ENCODE measurements at regions not wholly inside any gene's neighbourhood (a gene's known extent, or its start where the extent isn't known, plus 50 kb on each side); places are given as distances from the start of the nearest gene placed in this dataset.

GRCh38 chr2:147568109-147568508, 276.7 kb upstream of the ACVR2A start:
- no peaks in the 10 kb centered on the region for H3K4me1 ChIP-seq (ENCODE audit: control extremely low read depth in 1 of 4, control insufficient read depth in 4 of 4, insufficient read depth in 4 of 4, low read length in 3 of 4)
- ChIA-PET CTCF (no interaction called here), POLR2A (no interaction called here)
- peaks cover 0 to 8% (median 0%) of the 10 kb centered on the region in 5 experiments for H3K9me3 ChIP-seq (ENCODE audit: control extremely low read depth in 1 of 5, control insufficient read depth in 4 of 5, insufficient read depth in 2 of 5, low read depth in 1 of 5, low read length in 4 of 5)
- DNase-seq: no peak
- no peaks in the 10 kb centered on the region for H3K27me3 ChIP-seq (replicated peaks in 2 of 5; ENCODE audit: control insufficient read depth in 4 of 5, insufficient read depth in 5 of 5, low read length in 4 of 5)
- WGBS (ENCODE audit: insufficient coverage): 96% methylated on average over 3 of the region's 3 CpGs
- no peaks in the 10 kb centered on the region for H3K36me3 ChIP-seq (ENCODE audit: control insufficient read depth in 4 of 4, insufficient read depth in 4 of 4, low read length in 3 of 4)
- H3K27ac ChIP-seq (ENCODE audit: insufficient read depth in 1 of 2, low read depth in 1 of 2, low read length in 2 of 2, poor library complexity in 1 of 2, severe bottlenecking in 2 of 2): no peak overlapping the region
- H3K4me3 ChIP-seq (ENCODE audit: control insufficient read depth in 1 of 7, extremely low read depth in 1 of 7, insufficient read depth in 4 of 7, low read depth in 2 of 7, low read length in 6 of 7): no peak overlapping the region

- Histone ChIP-seq H3K4me1 (ENCODE audit: control extremely low read depth in 1 of 4, control insufficient read depth in 4 of 4, insufficient read depth in 4 of 4, low read length in 3 of 4) (no peaks in the 10 kb centered on the region), H3K27ac (ENCODE audit: insufficient read depth in 1 of 2, low read depth in 1 of 2, low read length in 2 of 2, poor library complexity in 1 of 2, severe bottlenecking in 2 of 2) (no peak overlapping the region), H3K4me3 (ENCODE audit: control insufficient read depth in 1 of 7, extremely low read depth in 1 of 7, insufficient read depth in 4 of 7, low read depth in 2 of 7, low read length in 6 of 7) (no peak overlapping the region), H3K27me3 (replicated peaks in 2 of 5; ENCODE audit: control insufficient read depth in 4 of 5, insufficient read depth in 5 of 5, low read length in 4 of 5) (no peaks in the 10 kb centered on the region), H3K9me3 (ENCODE audit: control extremely low read depth in 1 of 5, control insufficient read depth in 4 of 5, insufficient read depth in 2 of 5, low read depth in 1 of 5, low read length in 4 of 5) (peaks cover 0 to 8% (median 0%) of the 10 kb centered on the region in 5 experiments), H3K36me3 (ENCODE audit: control insufficient read depth in 4 of 4, insufficient read depth in 4 of 4, low read length in 3 of 4) (no peaks in the 10 kb centered on the region)
- POLR2A ChIA-PET: interaction anchor here (0.6 kb wide), 1 partner anchor 35 kb away, joined by 3 read pairs; no protein-coding TSS in a partner anchor
- CTCF ChIA-PET: no interaction called here
- WGBS (ENCODE audit: insufficient coverage): 100% methylated on average over 1 of the region's 2 CpGs
- no peak for DNase-seq
Measured at GRCh38 chr2:147567136-147567535, 277.7 kb upstream of the ACVR2A start.

- CTCF ChIA-PET: no interaction called here
Measured at GRCh38 chr2:147560810-147561535, 283.9 kb upstream of the ACVR2A start.

GRCh38 chr2:147559070-147559725, 285.6 kb upstream of the ACVR2A start:
- H3K36me3 ChIP-seq (ENCODE audit: control insufficient read depth in 4 of 4, insufficient read depth in 4 of 4, low read length in 3 of 4): no peaks in the 10 kb centered on the region
- H3K27me3 ChIP-seq (replicated peaks in 2 of 5; ENCODE audit: control insufficient read depth in 4 of 5, insufficient read depth in 5 of 5, low read length in 4 of 5): no peaks in the 10 kb centered on the region
- H3K27ac ChIP-seq (ENCODE audit: insufficient read depth in 1 of 2, low read depth in 1 of 2, low read length in 2 of 2, poor library complexity in 1 of 2, severe bottlenecking in 2 of 2): no peak overlapping the region
- POLR2A ChIA-PET: no interaction called here
- 70% methylated on average over 4 of the region's 4 CpGs for WGBS (ENCODE audit: insufficient coverage)
- CTCF ChIA-PET: no interaction called here
- H3K4me1 ChIP-seq (ENCODE audit: control extremely low read depth in 1 of 4, control insufficient read depth in 4 of 4, insufficient read depth in 4 of 4, low read length in 3 of 4): peaks cover 0 to 7% (median 0%) of the 10 kb centered on the region in 4 experiments
- DNase-seq: no peak
- no peak overlapping the region for H3K4me3 ChIP-seq (ENCODE audit: control insufficient read depth in 1 of 7, extremely low read depth in 1 of 7, insufficient read depth in 4 of 7, low read depth in 2 of 7, low read length in 6 of 7)
- no peaks in the 10 kb centered on the region for H3K9me3 ChIP-seq (ENCODE audit: control extremely low read depth in 1 of 5, control insufficient read depth in 4 of 5, insufficient read depth in 2 of 5, low read depth in 1 of 5, low read length in 4 of 5)

More at GRCh38 chr2:147560810-147561535, 283.9 kb upstream of the ACVR2A start:
- peaks cover 0 to 7% (median 0%) of the 10 kb centered on the region in 4 experiments for H3K4me1 ChIP-seq (ENCODE audit: control extremely low read depth in 1 of 4, control insufficient read depth in 4 of 4, insufficient read depth in 4 of 4, low read length in 3 of 4)
- H3K27ac ChIP-seq (ENCODE audit: insufficient read depth in 1 of 2, low read depth in 1 of 2, low read length in 2 of 2, poor library complexity in 1 of 2, severe bottlenecking in 2 of 2): no peak overlapping the region
- peak; percentile 1 to 51 (median 41) for DNase-seq
- WGBS (ENCODE audit: insufficient coverage): 80% methylated on average over 1 of the region's 5 CpGs
- H3K9me3 ChIP-seq (ENCODE audit: control extremely low read depth in 1 of 5, control insufficient read depth in 4 of 5, insufficient read depth in 2 of 5, low read depth in 1 of 5, low read length in 4 of 5): no peaks in the 10 kb centered on the region
- no peaks in the 10 kb centered on the region for H3K36me3 ChIP-seq (ENCODE audit: control insufficient read depth in 4 of 4, insufficient read depth in 4 of 4, low read length in 3 of 4)
- H3K4me3 ChIP-seq (ENCODE audit: control insufficient read depth in 1 of 7, extremely low read depth in 1 of 7, insufficient read depth in 4 of 7, low read depth in 2 of 7, low read length in 6 of 7): no peak overlapping the region
- POLR2A ChIA-PET: no interaction called here
- H3K27me3 ChIP-seq (replicated peaks in 2 of 5; ENCODE audit: control insufficient read depth in 4 of 5, insufficient read depth in 5 of 5, low read length in 4 of 5): no peaks in the 10 kb centered on the region

GRCh38 chr2:147558620-147559019, 286.2 kb upstream of the ACVR2A start:
- POLR2A ChIA-PET: no interaction called here

GRCh38 chr2:147554521-147555107, 290.2 kb upstream of the ACVR2A start:
- ChIA-PET CTCF (no interaction called here), POLR2A (no interaction called here)
- Histone ChIP-seq H3K27ac (ENCODE audit: insufficient read depth in 1 of 2, low read depth in 1 of 2, low read length in 2 of 2, poor library complexity in 1 of 2, severe bottlenecking in 2 of 2) (no peak overlapping the region), H3K9me3 (ENCODE audit: control extremely low read depth in 1 of 5, control insufficient read depth in 4 of 5, insufficient read depth in 2 of 5, low read depth in 1 of 5, low read length in 4 of 5) (no peaks in the 10 kb centered on the region), H3K4me1 (ENCODE audit: control extremely low read depth in 1 of 4, control insufficient read depth in 4 of 4, insufficient read depth in 4 of 4, low read length in 3 of 4) (peaks cover 0 to 5% (median 0%) of the 10 kb centered on the region in 4 experiments), H3K27me3 (replicated peaks in 2 of 5; ENCODE audit: control insufficient read depth in 4 of 5, insufficient read depth in 5 of 5, low read length in 4 of 5) (no peaks in the 10 kb centered on the region), H3K4me3 (ENCODE audit: control insufficient read depth in 1 of 7, extremely low read depth in 1 of 7, insufficient read depth in 4 of 7, low read depth in 2 of 7, low read length in 6 of 7) (no peak overlapping the region), H3K36me3 (ENCODE audit: control insufficient read depth in 4 of 4, insufficient read depth in 4 of 4, low read length in 3 of 4) (no peaks in the 10 kb centered on the region)
- DNase-seq: no peak
- 100% methylated on average over 4 of the region's 5 CpGs for WGBS (ENCODE audit: insufficient coverage)

More at GRCh38 chr2:147558620-147559019, 286.2 kb upstream of the ACVR2A start:
- DNase-seq: peak; percentile 2 to 14 (median 9)
- Histone ChIP-seq H3K36me3 (ENCODE audit: control insufficient read depth in 4 of 4, insufficient read depth in 4 of 4, low read length in 3 of 4) (no peaks in the 10 kb centered on the region), H3K27ac (ENCODE audit: insufficient read depth in 1 of 2, low read depth in 1 of 2, low read length in 2 of 2, poor library complexity in 1 of 2, severe bottlenecking in 2 of 2) (no peak overlapping the region), H3K9me3 (ENCODE audit: control extremely low read depth in 1 of 5, control insufficient read depth in 4 of 5, insufficient read depth in 2 of 5, low read depth in 1 of 5, low read length in 4 of 5) (no peaks in the 10 kb centered on the region), H3K4me3 (ENCODE audit: control insufficient read depth in 1 of 7, extremely low read depth in 1 of 7, insufficient read depth in 4 of 7, low read depth in 2 of 7, low read length in 6 of 7) (peak overlapping the region in 1 of 7 experiments; percentile 32), H3K27me3 (replicated peaks in 2 of 5; ENCODE audit: control insufficient read depth in 4 of 5, insufficient read depth in 5 of 5, low read length in 4 of 5) (no peaks in the 10 kb centered on the region), H3K4me1 (ENCODE audit: control extremely low read depth in 1 of 4, control insufficient read depth in 4 of 4, insufficient read depth in 4 of 4, low read length in 3 of 4) (peaks cover 0 to 7% (median 0%) of the 10 kb centered on the region in 4 experiments)
- 60% methylated on average over 1 of the region's 3 CpGs for WGBS (ENCODE audit: insufficient coverage)
- CTCF ChIA-PET: no interaction called here

- no peaks in the 10 kb centered on the region for H3K36me3 ChIP-seq (ENCODE audit: control insufficient read depth in 4 of 4, insufficient read depth in 4 of 4, low read length in 3 of 4)
- no peak for DNase-seq
- peaks cover 0 to 4% (median 0%) of the 10 kb centered on the region in 4 experiments for H3K4me1 ChIP-seq (ENCODE audit: control extremely low read depth in 1 of 4, control insufficient read depth in 4 of 4, insufficient read depth in 4 of 4, low read length in 3 of 4)
- H3K27ac ChIP-seq (ENCODE audit: insufficient read depth in 1 of 2, low read depth in 1 of 2, low read length in 2 of 2, poor library complexity in 1 of 2, severe bottlenecking in 2 of 2): no peak overlapping the region
- no peaks in the 10 kb centered on the region for H3K9me3 ChIP-seq (ENCODE audit: control extremely low read depth in 1 of 5, control insufficient read depth in 4 of 5, insufficient read depth in 2 of 5, low read depth in 1 of 5, low read length in 4 of 5)
- 80% methylated on average over 1 of the region's 6 CpGs for WGBS (ENCODE audit: insufficient coverage)
- H3K4me3 ChIP-seq (ENCODE audit: control insufficient read depth in 1 of 7, extremely low read depth in 1 of 7, insufficient read depth in 4 of 7, low read depth in 2 of 7, low read length in 6 of 7): no peak overlapping the region
- ChIA-PET CTCF (no interaction called here), POLR2A (no interaction called here)
- H3K27me3 ChIP-seq (replicated peaks in 2 of 5; ENCODE audit: control insufficient read depth in 4 of 5, insufficient read depth in 5 of 5, low read length in 4 of 5): no peaks in the 10 kb centered on the region
Measured at GRCh38 chr2:147553775-147554271, 291.0 kb upstream of the ACVR2A start.

Data from common myeloid progenitor, CD34-positive (primary cell).